A549 (cell line): ENCODE measurements at regions not wholly inside any gene's neighbourhood (a gene's known extent, or its start where the extent isn't known, plus 50 kb on each side); places are given as distances from the start of the nearest gene placed in this dataset.

Experiments
- ATAC-seq, 2 experiments: fragments of 200-7000 bp in 1 of 2; fragments of >200 bp in 1 of 2; cut with Nextera tagmentation in 1 of 2; cut with Tn5 transposase in 1 of 2; 3 replicates each; pipeline versions ENCODE4 v1.8.0 to v1.9.1; 2018 to 2020; ENCODE audit warnings: mild to moderate bottlenecking in 1 of 2, moderate library complexity in 1 of 2
- CTCF ChIA-PET: fragments of 300-600 bp; sonication (Branson Sonifier 250); formaldehyde crosslinking; extraction: SDS; loops from one replicate; lab custom pipeline; 2021; ENCODE audit warnings: antibody characterized with exemption, inconsistent platforms; lab: Yijun Ruan, JAX
- POLR2A ChIA-PET: fragments of 350-600 bp; formaldehyde crosslinking; extraction: SDS; loops from one replicate; lab custom pipeline; 2021; ENCODE audit warnings: antibody characterized with exemption, inconsistent platforms; lab: Yijun Ruan, JAX
- DNase-seq, 2 experiments: peaks; one replicate each; pipeline versions ENCODE4 v3.0.0 to v3.0.0-alpha.2; 2011 to 2016; ENCODE audit warnings: low read depth in 1 of 2, low spot score in 1 of 2
- FAIRE-seq: peaks from 2 replicates; lab custom pipeline; 2011; peaks lifted over from hg19 to GRCh38; lab: Jason Lieb, UNC
- H3K27ac ChIP-seq, 2 experiments: fragments of >200 bp; sonication (Bioruptor Twin); formaldehyde crosslinking; 3 replicates each; pipeline ENCODE4 v1.5.1; 2016 to 2017
- H3K4me1 ChIP-seq: fragments of >200 bp; sonication (Bioruptor Twin); formaldehyde crosslinking; 3 replicates; pipeline ENCODE4 v1.6.1; 2016
- H3K4me2 ChIP-seq: fragments of >200 bp; sonication (Bioruptor Twin); formaldehyde crosslinking; 3 replicates; pipeline ENCODE4 v1.6.1; 2016
- H3K4me3 ChIP-seq: fragments of >200 bp; sonication (Bioruptor Twin); formaldehyde crosslinking; 3 replicates; pipeline ENCODE4 v1.5.1; 2016
- H3K9me3 ChIP-seq: fragments of >200 bp; sonication (Bioruptor Twin); formaldehyde crosslinking; 3 replicates; pipeline ENCODE4 v1.6.1; 2016
- CBX2 ChIP-seq: fragments of 200-600 bp; sonication (generic); IDR thresholded peaks from 2 replicates; pipeline ENCODE4 v1.6.1; 2016; ENCODE audit warnings: low read depth, mild to moderate bottlenecking, borderline replicate concordance
- CEBPB ChIP-seq, 2 experiments: fragments of >200 bp in 1 of 2; sonication (Bioruptor Twin) in 1 of 2; formaldehyde crosslinking in 1 of 2; IDR thresholded peaks; 2 replicates each; pipeline ENCODE4 v1.6.1; 2012 to 2016
- ESRRA ChIP-seq: fragments of 150-350 bp; IDR thresholded peaks from 2 replicates; pipeline ENCODE4 v1.6.1; 2014; ENCODE audit warnings: mild to moderate bottlenecking, low read length, borderline replicate concordance
- FOSB ChIP-seq: fragments of 250-450 bp; sonication (Bioruptor Pico); IDR thresholded peaks from 2 replicates; pipeline ENCODE4 v1.5.0; 2020; ENCODE audit warnings: mild to moderate bottlenecking, moderate library complexity
- HEYL ChIP-seq: fragments of 250-450 bp; sonication (Bioruptor Pico); IDR thresholded peaks from 2 replicates; pipeline ENCODE4 v1.8.0; 2021; ENCODE audit warnings: mild to moderate bottlenecking, moderate library complexity
- MAFK ChIP-seq: fragments of 450-650 bp; IDR thresholded peaks from 2 replicates; pipeline ENCODE4 v1.6.1; 2014; ENCODE audit not compliant: partially characterized antibody
- MAX ChIP-seq: IDR thresholded peaks from 2 replicates; pipeline ENCODE4 v1.6.1; 2012
- MYC ChIP-seq: IDR thresholded peaks from 2 replicates; pipeline ENCODE4 v1.6.1; 2012; ENCODE audit warnings: mild to moderate bottlenecking, inconsistent platforms, low read length, improper control_type of control experiment, borderline replicate concordance
- RARB ChIP-seq: fragments of 250-450 bp; sonication (Bioruptor Pico); IDR thresholded peaks from 2 replicates; pipeline ENCODE4 v1.8.0; 2021; ENCODE audit warnings: mild to moderate bottlenecking, moderate library complexity
- RFX5 ChIP-seq: fragments of 450-650 bp; IDR thresholded peaks from 2 replicates; pipeline ENCODE4 v1.7.1; 2014; ENCODE audit warnings: antibody characterized with exemption, mild to moderate bottlenecking, moderate library complexity
- RNF2 ChIP-seq: fragments of 200-600 bp; sonication (generic); IDR thresholded peaks from 2 replicates; pipeline ENCODE4 v1.6.1; 2016; ENCODE audit warnings: low read depth, mild to moderate bottlenecking, antibody characterized with exemption, moderate library complexity, borderline replicate concordance
- SREBF2 ChIP-seq: fragments of 450-650 bp; IDR thresholded peaks from 2 replicates; pipeline ENCODE4 v1.6.1; 2014; ENCODE audit warnings: mild to moderate bottlenecking, moderate library complexity
- ZC3H11A ChIP-seq: fragments of 450-650 bp; IDR thresholded peaks from 2 replicates; pipeline ENCODE4 v1.6.1; 2014; ENCODE audit warnings: antibody characterized with exemption, mild to moderate bottlenecking
- ZSCAN20 ChIP-seq: fragments of 250-450 bp; sonication (Bioruptor Pico); IDR thresholded peaks from 2 replicates; pipeline ENCODE4 v1.8.0; 2022; ENCODE audit warnings: mild to moderate bottlenecking, moderate library complexity
- WGBS: methylation state at CpG from one replicate; pipeline ENCODE4 v1.1.6; 2017; ENCODE audit errors: missing lambda C conversion rate; 5-methylcytosine and 5-hydroxymethylcytosine counted together
- TF ChIP-seq, protein P1 (sequence below): fragments of >200 bp; sonication (Bioruptor Twin); formaldehyde crosslinking; IDR thresholded peaks from 2 replicates; pipeline ENCODE4 v1.6.1; 2016
- TF ChIP-seq, protein P2 (sequence below): fragments of 200-600 bp; sonication (generic); IDR thresholded peaks from 2 replicates; pipeline ENCODE4 v1.6.1; 2016; ENCODE audit warnings: antibody characterized with exemption, mild to moderate bottlenecking, moderate library complexity
- TF ChIP-seq, protein P3 (sequence below): fragments of 250-450 bp; sonication (Bioruptor Pico); IDR thresholded peaks from 2 replicates; pipeline ENCODE4 v1.5.0; 2021; ENCODE audit warnings: mild to moderate bottlenecking, moderate library complexity, borderline replicate concordance
- TF ChIP-seq, protein P4 (sequence below): fragments of >200 bp; sonication (Bioruptor Twin); formaldehyde crosslinking; IDR thresholded peaks from 3 replicates; pipeline ENCODE4 v1.5.1; 2016
- TF ChIP-seq, protein P5 (sequence below): fragments of 450-650 bp; IDR thresholded peaks from 2 replicates; pipeline ENCODE4 v1.6.1; 2014; ENCODE audit warnings: antibody characterized with exemption

DNA sequence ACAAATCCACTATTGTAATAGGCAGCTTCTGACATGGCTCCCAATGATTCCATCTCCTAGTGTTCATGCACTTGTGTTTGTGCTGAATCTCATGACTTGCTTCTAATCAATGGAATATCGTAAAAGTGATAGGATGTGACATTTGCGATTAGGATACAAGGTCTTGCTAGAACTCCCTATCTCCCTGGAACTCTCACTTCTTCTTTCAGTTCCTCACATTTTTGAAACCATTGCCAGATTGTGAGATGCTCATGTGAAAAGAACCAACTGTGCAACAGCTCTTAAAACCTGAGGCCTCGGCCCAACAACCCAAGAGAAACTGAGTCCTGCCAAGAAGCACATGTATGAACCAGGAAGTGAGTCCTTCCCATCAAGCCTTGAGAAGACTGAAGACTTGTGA is 226.9 kb upstream of the DTNA start:
- H3K27ac ChIP-seq, result no peak overlapping the region
- no peak overlapping the region for H3K4me3 ChIP-seq
- no peaks in the 10 kb centered on the region for H3K4me1 ChIP-seq
- H3K9me3 ChIP-seq, result no peaks in the 10 kb centered on the region
- POLR2A ChIA-PET, result no interaction called here
- CTCF ChIA-PET, result no interaction called here
- TF ChIP-seq FOSB (CRISPR knock-in tag), result no peak
- no peak for TF ChIP-seq HEYL (CRISPR knock-in tag)
- no peak for TF ChIP-seq RARB (CRISPR knock-in tag)
- no peak for TF ChIP-seq CEBPB (IDR thresholded peaks at IDR 0.05)
- TF ChIP-seq MYC, result no peak
- TF ChIP-seq, protein P1, sequence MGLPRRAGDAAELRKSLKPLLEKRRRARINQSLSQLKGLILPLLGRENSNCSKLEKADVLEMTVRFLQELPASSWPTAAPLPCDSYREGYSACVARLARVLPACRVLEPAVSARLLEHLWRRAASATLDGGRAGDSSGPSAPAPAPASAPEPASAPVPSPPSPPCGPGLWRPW, result no peak
- TF ChIP-seq, protein P2, sequence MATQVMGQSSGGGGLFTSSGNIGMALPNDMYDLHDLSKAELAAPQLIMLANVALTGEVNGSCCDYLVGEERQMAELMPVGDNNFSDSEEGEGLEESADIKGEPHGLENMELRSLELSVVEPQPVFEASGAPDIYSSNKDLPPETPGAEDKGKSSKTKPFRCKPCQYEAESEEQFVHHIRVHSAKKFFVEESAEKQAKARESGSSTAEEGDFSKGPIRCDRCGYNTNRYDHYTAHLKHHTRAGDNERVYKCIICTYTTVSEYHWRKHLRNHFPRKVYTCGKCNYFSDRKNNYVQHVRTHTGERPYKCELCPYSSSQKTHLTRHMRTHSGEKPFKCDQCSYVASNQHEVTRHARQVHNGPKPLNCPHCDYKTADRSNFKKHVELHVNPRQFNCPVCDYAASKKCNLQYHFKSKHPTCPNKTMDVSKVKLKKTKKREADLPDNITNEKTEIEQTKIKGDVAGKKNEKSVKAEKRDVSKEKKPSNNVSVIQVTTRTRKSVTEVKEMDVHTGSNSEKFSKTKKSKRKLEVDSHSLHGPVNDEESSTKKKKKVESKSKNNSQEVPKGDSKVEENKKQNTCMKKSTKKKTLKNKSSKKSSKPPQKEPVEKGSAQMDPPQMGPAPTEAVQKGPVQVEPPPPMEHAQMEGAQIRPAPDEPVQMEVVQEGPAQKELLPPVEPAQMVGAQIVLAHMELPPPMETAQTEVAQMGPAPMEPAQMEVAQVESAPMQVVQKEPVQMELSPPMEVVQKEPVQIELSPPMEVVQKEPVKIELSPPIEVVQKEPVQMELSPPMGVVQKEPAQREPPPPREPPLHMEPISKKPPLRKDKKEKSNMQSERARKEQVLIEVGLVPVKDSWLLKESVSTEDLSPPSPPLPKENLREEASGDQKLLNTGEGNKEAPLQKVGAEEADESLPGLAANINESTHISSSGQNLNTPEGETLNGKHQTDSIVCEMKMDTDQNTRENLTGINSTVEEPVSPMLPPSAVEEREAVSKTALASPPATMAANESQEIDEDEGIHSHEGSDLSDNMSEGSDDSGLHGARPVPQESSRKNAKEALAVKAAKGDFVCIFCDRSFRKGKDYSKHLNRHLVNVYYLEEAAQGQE, result no peak
- no peak for TF ChIP-seq ESRRA
- no peak overlapping the region for H3K4me2 ChIP-seq
- WGBS, result 29% methylated on average over 3 of the region's 3 CpGs
- FAIRE-seq, result no peak
- DNase-seq, result no peak
- ATAC-seq, result no peak

DNA sequence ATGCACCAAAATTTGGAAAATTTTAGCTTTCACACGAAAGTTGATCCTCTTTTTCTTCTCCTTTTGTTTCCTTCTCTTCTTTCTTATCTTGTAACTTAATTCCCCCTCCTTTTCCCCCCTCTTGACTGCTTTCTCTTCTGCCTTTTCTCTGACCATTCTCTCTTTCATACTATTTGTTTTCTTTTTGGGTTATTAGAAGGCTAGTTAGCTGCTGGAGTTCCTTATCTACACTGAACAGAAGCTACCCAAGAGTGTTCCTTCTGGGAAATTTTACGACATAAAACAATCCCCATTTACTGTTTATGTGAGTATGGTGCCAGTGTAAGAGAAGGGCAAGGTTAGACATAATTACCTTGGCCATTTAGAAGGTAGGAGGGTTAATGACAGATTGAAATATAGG is 218.4 kb upstream of the DTNA start:
- 2% methylated on average over 2 of the region's 2 CpGs for WGBS
- FAIRE-seq (no peak), DNase-seq (no peak), ATAC-seq (no peak)
- Histone ChIP-seq H3K4me1 (no peaks in the 10 kb centered on the region), H3K4me3 (no peak overlapping the region), H3K9me3 (no peaks in the 10 kb centered on the region; the same call in 2 of the 3 replicates), H3K4me2 (no peak overlapping the region), H3K27ac (no peak overlapping the region)
- CTCF ChIA-PET, result no interaction called here
- POLR2A ChIA-PET, result no interaction called here
- TF ChIP-seq RFX5, result no peak
- no peak for TF ChIP-seq SREBF2
- TF ChIP-seq ZSCAN20, result no peak
- no peak for TF ChIP-seq MAFK
- no peak for TF ChIP-seq MAX
- no peak for TF ChIP-seq CBX2
- no peak for TF ChIP-seq MYC
- TF ChIP-seq, protein P3, sequence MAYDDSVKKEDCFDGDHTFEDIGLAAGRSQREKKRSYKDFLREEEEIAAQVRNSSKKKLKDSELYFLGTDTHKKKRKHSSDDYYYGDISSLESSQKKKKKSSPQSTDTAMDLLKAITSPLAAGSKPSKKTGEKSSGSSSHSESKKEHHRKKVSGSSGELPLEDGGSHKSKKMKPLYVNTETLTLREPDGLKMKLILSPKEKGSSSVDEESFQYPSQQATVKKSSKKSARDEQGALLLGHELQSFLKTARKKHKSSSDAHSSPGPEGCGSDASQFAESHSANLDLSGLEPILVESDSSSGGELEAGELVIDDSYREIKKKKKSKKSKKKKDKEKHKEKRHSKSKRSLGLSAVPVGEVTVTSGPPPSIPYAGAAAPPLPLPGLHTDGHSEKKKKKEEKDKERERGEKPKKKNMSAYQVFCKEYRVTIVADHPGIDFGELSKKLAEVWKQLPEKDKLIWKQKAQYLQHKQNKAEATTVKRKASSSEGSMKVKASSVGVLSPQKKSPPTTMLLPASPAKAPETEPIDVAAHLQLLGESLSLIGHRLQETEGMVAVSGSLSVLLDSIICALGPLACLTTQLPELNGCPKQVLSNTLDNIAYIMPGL, result no peak
- TF ChIP-seq, protein P4, sequence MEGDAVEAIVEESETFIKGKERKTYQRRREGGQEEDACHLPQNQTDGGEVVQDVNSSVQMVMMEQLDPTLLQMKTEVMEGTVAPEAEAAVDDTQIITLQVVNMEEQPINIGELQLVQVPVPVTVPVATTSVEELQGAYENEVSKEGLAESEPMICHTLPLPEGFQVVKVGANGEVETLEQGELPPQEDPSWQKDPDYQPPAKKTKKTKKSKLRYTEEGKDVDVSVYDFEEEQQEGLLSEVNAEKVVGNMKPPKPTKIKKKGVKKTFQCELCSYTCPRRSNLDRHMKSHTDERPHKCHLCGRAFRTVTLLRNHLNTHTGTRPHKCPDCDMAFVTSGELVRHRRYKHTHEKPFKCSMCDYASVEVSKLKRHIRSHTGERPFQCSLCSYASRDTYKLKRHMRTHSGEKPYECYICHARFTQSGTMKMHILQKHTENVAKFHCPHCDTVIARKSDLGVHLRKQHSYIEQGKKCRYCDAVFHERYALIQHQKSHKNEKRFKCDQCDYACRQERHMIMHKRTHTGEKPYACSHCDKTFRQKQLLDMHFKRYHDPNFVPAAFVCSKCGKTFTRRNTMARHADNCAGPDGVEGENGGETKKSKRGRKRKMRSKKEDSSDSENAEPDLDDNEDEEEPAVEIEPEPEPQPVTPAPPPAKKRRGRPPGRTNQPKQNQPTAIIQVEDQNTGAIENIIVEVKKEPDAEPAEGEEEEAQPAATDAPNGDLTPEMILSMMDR, result no peak
- TF ChIP-seq, protein P5, sequence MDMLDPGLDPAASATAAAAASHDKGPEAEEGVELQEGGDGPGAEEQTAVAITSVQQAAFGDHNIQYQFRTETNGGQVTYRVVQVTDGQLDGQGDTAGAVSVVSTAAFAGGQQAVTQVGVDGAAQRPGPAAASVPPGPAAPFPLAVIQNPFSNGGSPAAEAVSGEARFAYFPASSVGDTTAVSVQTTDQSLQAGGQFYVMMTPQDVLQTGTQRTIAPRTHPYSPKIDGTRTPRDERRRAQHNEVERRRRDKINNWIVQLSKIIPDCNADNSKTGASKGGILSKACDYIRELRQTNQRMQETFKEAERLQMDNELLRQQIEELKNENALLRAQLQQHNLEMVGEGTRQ, result no peak
- no peak for TF ChIP-seq ZC3H11A
- no peak for TF ChIP-seq RARB (CRISPR knock-in tag)
- no peak for TF ChIP-seq RNF2
